Activated CD8-positive, alpha-beta T cell treated with anti-CD3 and anti-CD28 coated beads for 36 hours (primary cell): ENCODE measurements at regions not wholly inside any gene's neighbourhood (a gene's known extent, or its start where the extent isn't known, plus 50 kb on each side); places are given as distances from the start of the nearest gene placed in this dataset.

Source experiments
- ATAC-seq: fragments of 200-7000 bp; cut with Tn5 transposase; one replicate; pipeline ENCODE4 v1.10.0; 2021; ENCODE audit warnings: mild to moderate bottlenecking, moderate library complexity
- CTCF ChIA-PET: fragments of 350-600 bp; sonication (Branson Sonifier 250); formaldehyde crosslinking; loops from one replicate; lab custom pipeline; 2021; ENCODE audit warnings: antibody characterized with exemption; lab: Charles Lee
- POLR2A ChIA-PET: fragments of 350-600 bp; sonication (Branson Sonifier 250); formaldehyde crosslinking; loops from one replicate; lab custom pipeline; 2021; ENCODE audit warnings: antibody characterized with exemption; lab: Charles Lee
- DNase-seq: peaks from one replicate; pipeline ENCODE4 v3.0.0-alpha.2; 2020
- H3K27ac Mint-ChIP-seq: one replicate; pipeline ENCODE4 v1.8.0; 2021; ENCODE audit warnings: mild to moderate bottlenecking, mixed read lengths
- H3K27me3 Mint-ChIP-seq: one replicate; pipeline ENCODE4 v1.8.0; 2021; ENCODE audit warnings: mixed read lengths
- H3K36me3 Mint-ChIP-seq: one replicate; pipeline ENCODE4 v1.8.0; 2021; ENCODE audit warnings: low read depth, mixed read lengths
- H3K4me1 Mint-ChIP-seq: one replicate; pipeline ENCODE4 v1.8.0; 2021; ENCODE audit warnings: low read depth, mixed read lengths
- H3K4me3 Mint-ChIP-seq: one replicate; pipeline ENCODE4 v1.8.0; 2021; ENCODE audit warnings: mild to moderate bottlenecking, moderate library complexity, mixed read lengths
- H3K9me3 Mint-ChIP-seq: one replicate; pipeline ENCODE4 v1.8.0; 2021; ENCODE audit warnings: mixed read lengths
- intact Hi-C: fragments of 100-400 bp; cut with micrococcal nuclease; formaldehyde crosslinking; loops from one replicate; pipeline ENCODE4 v1.10.0; 2022
- TF ChIP-seq, protein P1 (sequence below): fragments of 200-600 bp; IDR thresholded peaks from one replicate; pipeline ENCODE4 v1.8.0; 2022; ENCODE audit warnings: antibody characterized with exemption, mild to moderate bottlenecking

DNA sequence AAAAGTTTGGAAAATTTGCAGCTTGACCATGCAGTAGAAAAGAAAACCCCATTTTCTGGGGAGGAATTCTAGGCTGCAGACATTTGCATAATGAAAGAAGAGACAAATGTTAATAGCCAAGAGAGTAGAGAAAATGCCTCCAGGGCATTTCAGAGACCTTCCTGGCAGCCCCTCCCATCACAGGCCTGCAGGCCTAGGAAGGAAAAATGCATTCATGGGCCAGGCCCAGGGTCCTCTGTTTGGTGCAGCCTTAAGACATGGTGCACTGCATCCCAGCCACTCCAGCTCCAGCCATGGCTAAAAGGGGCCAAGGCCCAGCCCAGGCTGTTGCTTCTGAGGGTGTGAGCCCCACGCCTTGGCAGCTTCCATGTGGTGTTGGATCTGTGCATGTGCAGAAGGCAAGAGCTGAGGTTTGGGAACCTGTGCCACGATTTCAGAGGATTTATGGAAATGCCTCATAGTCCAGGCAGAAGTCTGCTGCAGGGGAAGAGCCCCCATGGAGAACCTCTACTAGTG is 75.0 kb upstream of the OR13F1 start:
- Mint-ChIP-seq H3K4me3 (no peak overlapping the region), H3K27me3 (no peaks in the 10 kb centered on the region), H3K27ac (no peak overlapping the region), H3K9me3 (peaks cover 9% of the 10 kb centered on the region), H3K36me3 (no peaks in the 10 kb centered on the region), H3K4me1 (no peaks in the 10 kb centered on the region)
- DNase-seq (no peak), ATAC-seq (no peak)
- intact Hi-C loops = no loop called here
- ChIA-PET POLR2A (no interaction called here), CTCF (no interaction called here)
- TF ChIP-seq, protein P1, sequence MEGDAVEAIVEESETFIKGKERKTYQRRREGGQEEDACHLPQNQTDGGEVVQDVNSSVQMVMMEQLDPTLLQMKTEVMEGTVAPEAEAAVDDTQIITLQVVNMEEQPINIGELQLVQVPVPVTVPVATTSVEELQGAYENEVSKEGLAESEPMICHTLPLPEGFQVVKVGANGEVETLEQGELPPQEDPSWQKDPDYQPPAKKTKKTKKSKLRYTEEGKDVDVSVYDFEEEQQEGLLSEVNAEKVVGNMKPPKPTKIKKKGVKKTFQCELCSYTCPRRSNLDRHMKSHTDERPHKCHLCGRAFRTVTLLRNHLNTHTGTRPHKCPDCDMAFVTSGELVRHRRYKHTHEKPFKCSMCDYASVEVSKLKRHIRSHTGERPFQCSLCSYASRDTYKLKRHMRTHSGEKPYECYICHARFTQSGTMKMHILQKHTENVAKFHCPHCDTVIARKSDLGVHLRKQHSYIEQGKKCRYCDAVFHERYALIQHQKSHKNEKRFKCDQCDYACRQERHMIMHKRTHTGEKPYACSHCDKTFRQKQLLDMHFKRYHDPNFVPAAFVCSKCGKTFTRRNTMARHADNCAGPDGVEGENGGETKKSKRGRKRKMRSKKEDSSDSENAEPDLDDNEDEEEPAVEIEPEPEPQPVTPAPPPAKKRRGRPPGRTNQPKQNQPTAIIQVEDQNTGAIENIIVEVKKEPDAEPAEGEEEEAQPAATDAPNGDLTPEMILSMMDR = no peak

DNA sequence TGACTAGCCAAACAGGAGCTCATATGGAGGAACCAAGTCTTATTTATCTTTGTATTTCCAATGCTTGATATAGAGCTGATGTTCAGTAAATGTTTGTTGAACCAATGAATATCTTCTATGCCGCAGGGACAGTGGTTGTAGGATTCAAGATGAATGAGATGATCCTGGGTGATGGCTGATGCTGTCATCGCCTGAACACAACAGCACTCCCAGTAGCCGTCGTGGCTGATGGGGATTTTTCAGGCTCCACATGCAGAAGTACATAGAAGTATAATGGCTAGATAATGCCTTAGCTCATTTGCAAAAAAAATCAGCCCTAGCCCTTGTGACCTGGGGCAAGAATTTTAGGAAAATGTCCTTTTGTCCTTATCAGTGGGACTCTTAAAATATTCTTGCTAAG is 69.0 kb upstream of the OR13F1 start:
- Mint-ChIP-seq H3K27me3 (no peaks in the 10 kb centered on the region), H3K4me1 (no peaks in the 10 kb centered on the region), H3K27ac (no peak overlapping the region), H3K4me3 (no peak overlapping the region), H3K36me3 (no peaks in the 10 kb centered on the region), H3K9me3 (peaks cover 12% of the 10 kb centered on the region)
- ChIA-PET POLR2A (no interaction called here), CTCF (no interaction called here)
- TF ChIP-seq, protein P1 = no peak
- DNase-seq (no peak), ATAC-seq (no peak)
- intact Hi-C loops = no loop called here

DNA sequence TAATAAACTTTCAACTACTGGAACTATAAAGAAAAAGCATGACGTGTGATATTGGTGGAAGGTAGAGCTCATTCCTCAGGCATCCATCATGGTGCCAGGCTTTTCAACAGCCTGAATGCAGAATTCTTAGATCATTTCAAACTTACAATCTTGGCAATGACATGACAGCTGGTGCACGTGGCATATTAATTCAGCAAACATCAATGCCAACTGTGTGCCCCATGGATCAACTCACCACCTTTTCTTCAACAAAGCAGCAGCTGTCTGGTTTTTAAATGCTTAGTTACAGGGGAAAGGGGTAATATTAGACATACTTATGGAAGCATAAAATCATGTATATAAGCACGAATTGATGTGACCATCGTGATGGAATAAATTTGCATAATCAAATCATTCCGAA is 56.0 kb upstream of the OR13F1 start:
- Mint-ChIP-seq H3K4me1 (no peaks in the 10 kb centered on the region), H3K27me3 (no peaks in the 10 kb centered on the region), H3K27ac (no peak overlapping the region), H3K9me3 (no peaks in the 10 kb centered on the region), H3K4me3 (no peak overlapping the region), H3K36me3 (no peaks in the 10 kb centered on the region)
- TF ChIP-seq, protein P1 = no peak
- ChIA-PET POLR2A (no interaction called here), CTCF (interaction anchor here (1.2 kb wide), 1 partner anchor 17 kb away, joined by 3 read pairs; no protein-coding TSS in a partner anchor)
- ATAC-seq = no peak
- no peak for DNase-seq
- intact Hi-C loops = no loop called here
